ENCODE measurements at regions not wholly inside any gene's neighbourhood (a gene's known extent, or its start where the extent isn't known, plus 50 kb on each side); places are given as distances from the start of the nearest gene placed in this dataset.

GRCh38 chr5:164844348-164844747, 1338.9 kb downstream of the MAT2B start:
- H3K4me3 ChIP-seq (ENCODE audit: low read depth, low read length) = no peak overlapping the region
- no peak for DNase-seq (ENCODE audit: low read depth)
- no peak for TF ChIP-seq CTCF (IDR thresholded peaks at IDR 0.05; ENCODE audit: low read depth, low read length, missing control alignments)

- DNase-seq (ENCODE audit: low read depth) = no peak
- TF ChIP-seq CTCF (IDR thresholded peaks at IDR 0.05; ENCODE audit: low read depth, low read length, missing control alignments) = no peak
These were observed 1355.5 kb downstream of the MAT2B start for GRCh38 chr5:164860896-164861295.

GRCh38 chr5:164861610-164862009, 1356.2 kb downstream of the MAT2B start:
- TF ChIP-seq CTCF (IDR thresholded peaks at IDR 0.05; ENCODE audit: low read depth, low read length, missing control alignments) = no peak
- no peak overlapping the region for H3K4me3 ChIP-seq (ENCODE audit: low read depth, low read length)
- no peak for DNase-seq (ENCODE audit: low read depth)

More at GRCh38 chr5:164860896-164861295, 1355.5 kb downstream of the MAT2B start:
- no peak overlapping the region for H3K4me3 ChIP-seq (ENCODE audit: low read depth, low read length)

- no peak for DNase-seq (ENCODE audit: low read depth)
- TF ChIP-seq CTCF (IDR thresholded peaks at IDR 0.05; ENCODE audit: low read depth, low read length, missing control alignments) = no peak
- no peak overlapping the region for H3K4me3 ChIP-seq (ENCODE audit: low read depth, low read length)
These were observed 1363.3 kb downstream of the MAT2B start for GRCh38 chr5:164868761-164869160.

- TF ChIP-seq CTCF (IDR thresholded peaks at IDR 0.05; ENCODE audit: low read depth, low read length, missing control alignments) = no peak
- no peak overlapping the region for H3K4me3 ChIP-seq (ENCODE audit: low read depth, low read length)
- no peak for DNase-seq (ENCODE audit: low read depth)
These were observed 1363.9 kb downstream of the MAT2B start for GRCh38 chr5:164869325-164869724.

GRCh38 chr5:164876793-164877192, 1371.4 kb downstream of the MAT2B start:
- no peak for TF ChIP-seq CTCF (IDR thresholded peaks at IDR 0.05; ENCODE audit: low read depth, low read length, missing control alignments)
- no peak overlapping the region for H3K4me3 ChIP-seq (ENCODE audit: low read depth, low read length)
- DNase-seq (ENCODE audit: low read depth) = no peak

- H3K4me3 ChIP-seq (ENCODE audit: low read depth, low read length) = no peak overlapping the region
- no peak for DNase-seq (ENCODE audit: low read depth)
- TF ChIP-seq CTCF (IDR thresholded peaks at IDR 0.05; ENCODE audit: low read depth, low read length, missing control alignments) = no peak
These were observed 1376.0 kb downstream of the MAT2B start for GRCh38 chr5:164881442-164881841.

Data from GM12864 (cell line).